ENCODE measurements at regions not wholly inside any gene's neighbourhood (a gene's known extent, or its start where the extent isn't known, plus 50 kb on each side); places are given as distances from the start of the nearest gene placed in this dataset.

DNA sequence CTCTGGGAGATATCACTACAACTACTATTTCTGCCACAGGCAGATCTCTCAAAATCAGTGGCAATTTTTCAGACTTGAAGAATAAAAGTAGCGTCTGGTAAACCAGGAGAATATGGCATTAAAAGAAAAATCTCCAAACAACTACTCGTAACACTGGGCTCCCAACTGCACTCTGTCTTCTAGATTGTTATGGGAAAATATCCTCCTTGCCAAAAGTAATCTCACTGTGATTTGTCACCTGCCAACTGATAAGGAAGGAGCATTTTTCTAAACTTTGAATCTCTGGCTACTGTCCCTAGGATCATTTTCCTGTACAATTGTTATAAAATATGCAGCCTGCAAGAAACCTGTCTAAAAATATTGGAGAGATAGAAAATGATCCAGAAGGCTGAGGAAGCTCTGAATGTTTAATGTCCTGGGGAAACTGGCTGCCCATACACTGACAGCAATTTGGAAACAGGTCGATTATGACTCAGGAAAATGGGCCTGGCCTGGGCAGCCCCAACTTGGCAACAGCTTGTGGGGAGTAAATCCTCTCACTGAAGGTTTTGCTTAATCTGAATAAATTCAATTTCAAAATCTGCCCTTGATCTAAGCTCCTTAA is 90.5 kb upstream of the DBX1 start:
- FAIRE-seq: no peak
- DNase-seq (ENCODE audit: low spot score): no peak

DNA sequence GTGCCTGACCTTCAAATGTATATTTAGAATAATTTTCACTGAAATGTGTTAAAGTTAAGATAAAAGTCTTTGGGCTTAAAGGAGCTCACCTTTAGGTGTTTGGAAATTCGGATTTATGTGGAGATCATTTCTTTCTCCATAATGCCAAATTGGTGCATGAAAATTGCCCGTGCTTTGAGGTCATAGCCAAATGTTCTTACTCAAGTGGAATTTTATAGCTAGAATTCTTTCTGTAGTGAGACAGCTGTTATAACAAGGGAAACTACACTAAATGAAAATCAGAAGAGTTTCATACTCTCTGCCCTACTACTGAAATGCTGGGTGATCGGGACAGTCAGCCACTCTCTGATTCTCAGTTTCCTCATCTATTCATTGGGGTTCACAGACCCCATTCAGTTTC is 89.5 kb upstream of the DBX1 start:
- DNase-seq (ENCODE audit: low spot score): no peak
- FAIRE-seq: no peak

DNA sequence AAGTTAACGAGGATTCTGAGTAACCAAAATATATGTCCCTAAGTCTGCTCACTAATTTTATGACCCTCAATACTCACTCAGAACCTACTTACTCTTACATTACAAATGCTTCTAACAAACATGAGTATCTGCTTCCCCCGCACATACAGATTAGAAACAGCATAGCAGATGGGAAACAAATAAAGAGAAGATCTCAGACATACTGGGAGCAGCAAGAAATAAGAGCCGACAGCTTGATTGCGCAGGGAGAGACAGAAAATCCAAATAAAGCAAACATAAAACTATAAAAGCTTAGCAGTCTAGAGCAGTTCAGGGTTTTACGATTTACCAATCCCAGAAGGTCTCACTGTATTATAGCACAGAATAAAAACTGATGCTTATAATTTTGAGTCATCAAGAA is 89.1 kb upstream of the DBX1 start:
- DNase-seq (ENCODE audit: low spot score): no peak
- no peak for FAIRE-seq

DNA sequence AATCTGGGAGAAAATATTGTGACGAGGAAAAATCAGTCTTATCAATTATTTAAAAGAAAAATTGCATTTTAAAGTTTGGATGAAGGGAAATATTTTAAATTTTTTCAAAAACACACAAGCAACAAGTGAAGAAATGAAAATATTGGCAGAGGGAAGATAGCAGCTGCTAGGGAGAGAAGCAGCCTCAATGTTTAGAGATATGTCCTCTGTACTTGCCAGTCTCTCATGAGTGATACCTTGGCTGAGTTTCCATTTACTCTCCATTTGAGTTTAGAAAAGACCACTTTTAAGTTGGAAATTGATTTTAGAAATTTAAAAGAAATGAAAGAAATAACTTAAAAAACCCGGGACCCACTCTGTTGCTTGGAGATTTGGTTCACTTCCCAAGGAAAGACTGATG is 88.6 kb upstream of the DBX1 start:
- no peak for FAIRE-seq
- no peak for DNase-seq (ENCODE audit: low spot score)

DNA sequence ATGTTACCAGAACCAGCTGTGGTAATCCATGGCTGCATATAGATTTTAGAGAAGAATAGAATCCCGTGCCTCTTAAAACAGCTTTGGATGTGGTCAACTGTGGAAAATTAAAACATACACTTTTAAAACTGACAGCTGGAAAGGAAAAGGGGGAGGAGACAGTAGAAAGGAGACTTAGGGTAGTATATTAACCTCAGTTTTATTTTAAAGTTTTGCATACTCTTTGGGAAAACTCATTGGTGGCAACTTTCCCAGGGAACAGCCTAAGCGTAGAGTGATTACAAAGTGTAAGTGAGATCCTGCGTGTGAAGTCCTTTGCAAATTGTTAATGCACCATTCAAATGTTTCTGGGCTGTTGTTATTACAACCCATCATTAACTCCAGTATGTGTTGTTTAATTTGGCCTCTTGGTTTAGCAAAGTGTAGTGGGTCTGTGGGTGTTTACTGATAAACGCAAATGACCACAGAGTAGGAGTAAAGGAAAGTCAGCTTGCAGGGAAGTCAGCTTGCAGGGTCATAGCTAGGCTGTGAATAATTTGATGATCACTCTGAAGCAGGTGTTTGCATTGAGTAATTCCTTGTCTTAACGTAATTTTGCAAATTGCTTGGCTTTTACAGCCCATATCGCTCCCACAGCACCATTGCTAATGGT is 88.0 kb upstream of the DBX1 start:
- FAIRE-seq (no peak), DNase-seq (ENCODE audit: low spot score) (no peak)

DNA sequence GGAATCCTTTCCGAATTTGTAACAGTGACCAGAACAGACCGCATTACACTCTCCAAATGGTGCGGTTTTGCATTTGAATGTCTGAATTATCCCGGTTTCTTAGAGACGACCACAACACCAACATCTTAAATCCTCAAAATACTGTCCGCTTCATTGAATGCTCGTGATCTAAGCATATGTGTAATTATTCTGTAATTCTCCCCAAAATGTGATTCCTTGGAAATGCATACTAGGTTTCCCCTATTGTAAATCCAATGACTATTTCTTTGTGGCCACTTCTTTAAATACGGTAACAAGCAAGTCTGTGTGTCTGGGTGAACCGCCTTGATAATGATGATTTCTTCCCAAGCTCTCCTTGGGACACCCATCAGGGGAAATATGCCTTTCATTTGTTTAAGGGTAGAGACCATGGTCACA is 87.3 kb upstream of the DBX1 start:
- FAIRE-seq (no peak), DNase-seq (ENCODE audit: low spot score) (no peak)

DNA sequence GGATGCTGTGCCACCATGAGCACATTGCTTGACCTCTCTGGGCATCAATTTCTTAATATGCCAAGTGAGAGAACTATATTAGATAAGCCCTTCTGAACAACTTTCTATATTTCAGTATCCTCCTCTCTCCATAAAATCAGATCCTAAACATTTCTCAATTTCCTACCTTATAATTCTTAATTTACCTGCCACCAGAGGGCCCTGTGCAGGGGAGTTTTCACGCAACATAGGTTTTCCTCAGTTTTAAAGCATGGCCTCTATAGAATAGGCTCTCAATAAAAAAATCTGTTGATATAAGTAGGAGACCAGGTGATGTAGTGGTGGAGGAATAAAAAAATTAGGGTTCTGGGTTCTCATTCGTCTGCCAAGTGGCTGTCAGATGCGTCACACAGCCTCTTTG is 83.7 kb upstream of the DBX1 start:
- no peak for FAIRE-seq
- DNase-seq (ENCODE audit: low spot score): no peak

DNA sequence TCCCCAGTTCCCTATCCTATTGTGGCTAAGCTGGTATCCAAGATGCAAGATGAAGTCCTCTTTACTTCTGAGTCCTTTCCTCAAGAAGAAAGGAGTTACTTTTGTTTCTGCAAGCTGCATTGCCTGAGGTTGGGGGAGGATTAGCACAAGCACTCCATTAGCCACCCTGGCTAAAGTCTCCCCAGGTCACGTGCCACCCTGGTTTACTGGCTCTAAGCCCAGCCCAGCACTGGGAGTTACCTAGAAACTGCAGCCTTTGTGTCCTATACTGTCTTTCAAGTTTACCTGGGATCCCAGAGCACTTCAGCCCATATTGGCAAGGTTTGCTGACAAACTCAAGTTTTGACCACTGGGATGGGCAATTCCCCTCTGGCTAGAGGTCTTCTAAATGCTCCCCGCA is 78.4 kb upstream of the DBX1 start:
- FAIRE-seq (no peak), DNase-seq (ENCODE audit: low spot score) (no peak)

DNA sequence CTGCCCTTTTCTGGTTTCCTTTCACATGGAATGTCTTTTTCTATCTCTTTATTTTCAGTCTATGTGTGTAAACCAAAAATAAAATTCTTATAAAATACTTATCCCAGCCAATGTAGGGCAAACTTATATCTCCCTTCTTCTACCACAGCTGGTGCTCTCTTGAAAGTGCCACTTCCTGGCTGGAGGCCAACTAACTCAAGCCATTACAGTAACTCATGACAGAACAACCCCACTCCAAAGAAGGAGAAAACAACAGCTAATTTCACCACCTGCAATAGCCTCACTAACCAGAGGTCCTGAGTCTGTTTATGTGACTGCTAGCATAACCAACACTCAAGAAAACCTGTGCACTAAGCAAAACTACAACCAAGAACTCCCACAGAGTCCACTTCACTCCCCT is 74.9 kb upstream of the DBX1 start:
- FAIRE-seq (no peak), DNase-seq (ENCODE audit: low spot score) (no peak)

DNA sequence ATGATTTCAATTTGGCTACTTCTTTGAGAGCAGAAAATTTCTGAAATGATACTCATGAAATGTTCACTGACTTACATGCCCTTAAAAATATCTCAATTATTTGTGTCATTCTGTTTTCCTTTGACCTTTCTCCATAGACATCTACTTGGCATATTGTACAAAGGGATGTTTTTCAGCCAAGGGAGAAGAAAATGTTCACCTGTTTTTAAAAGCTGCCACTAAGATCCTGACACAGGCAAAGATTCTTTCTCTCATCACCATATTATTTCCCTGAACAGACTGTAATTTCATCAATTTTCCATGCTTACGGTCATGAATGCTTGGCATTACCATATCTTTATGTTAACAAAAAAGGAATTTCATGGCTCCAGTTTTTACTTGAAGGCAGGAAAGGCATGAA is 67.4 kb upstream of the DBX1 start:
- FAIRE-seq (no peak), DNase-seq (ENCODE audit: low spot score) (no peak)

DNA sequence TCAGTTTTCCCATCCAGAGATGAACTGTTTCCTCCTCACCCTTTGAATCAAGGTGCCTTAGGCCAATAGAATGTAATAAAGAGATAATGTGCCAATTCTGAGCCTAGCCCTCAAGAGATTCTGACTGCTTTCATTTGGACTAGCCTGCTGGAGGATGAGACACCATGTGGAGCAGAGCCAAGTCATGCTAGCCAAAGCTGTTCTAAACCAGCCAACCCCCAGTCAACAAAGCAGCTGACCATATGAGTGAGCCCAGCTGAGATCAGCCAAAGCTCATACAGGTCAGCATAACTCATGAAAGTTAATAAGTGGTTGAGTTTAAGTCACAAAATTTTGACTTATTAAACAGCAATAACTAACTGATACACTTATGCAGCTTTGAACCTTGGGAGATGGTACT is 66.7 kb upstream of the DBX1 start:
- no peak for FAIRE-seq
- no peak for DNase-seq (ENCODE audit: low spot score)

DNA sequence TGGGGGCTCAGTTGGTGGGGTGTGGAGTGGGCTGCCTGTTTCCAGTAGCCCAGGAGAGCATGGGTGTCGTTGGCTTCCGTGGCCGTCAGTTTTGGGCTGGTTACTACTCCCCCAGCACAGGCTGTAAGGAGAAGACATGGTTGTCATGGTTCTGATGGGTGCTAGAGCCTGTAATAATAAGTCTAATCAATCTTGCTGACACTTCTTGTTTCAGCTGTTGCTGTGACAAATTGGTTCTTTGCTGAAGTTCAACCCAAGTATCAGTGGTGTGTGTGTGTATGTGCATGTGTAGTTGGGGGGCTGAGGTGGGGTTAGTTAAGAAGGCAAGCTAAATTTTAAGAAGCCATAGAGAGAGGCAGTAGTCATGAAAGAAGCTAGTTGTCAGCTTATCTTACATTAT is 61.3 kb upstream of the DBX1 start:
- FAIRE-seq (no peak), DNase-seq (ENCODE audit: low spot score) (no peak)

DNA sequence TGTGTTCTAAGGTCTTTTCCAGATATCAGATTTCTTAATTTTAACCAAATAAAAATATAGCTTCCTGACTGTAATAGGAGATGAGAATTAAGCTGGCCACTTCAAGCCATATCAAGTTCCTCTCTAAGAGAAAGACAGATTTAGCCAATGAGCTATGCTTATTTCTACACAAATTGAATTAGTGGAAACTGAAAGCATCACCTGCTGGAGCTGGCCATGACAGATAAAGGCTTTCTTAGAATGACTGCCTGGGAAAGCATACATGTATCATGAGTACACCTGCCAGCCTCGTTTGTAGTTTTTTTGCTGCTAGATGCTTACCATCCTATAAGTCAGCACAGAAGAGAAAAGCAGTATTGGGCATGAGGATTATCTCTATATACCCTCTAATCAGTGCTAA is 53.5 kb upstream of the DBX1 start:
- FAIRE-seq: no peak
- no peak for DNase-seq (ENCODE audit: low spot score)

DNA sequence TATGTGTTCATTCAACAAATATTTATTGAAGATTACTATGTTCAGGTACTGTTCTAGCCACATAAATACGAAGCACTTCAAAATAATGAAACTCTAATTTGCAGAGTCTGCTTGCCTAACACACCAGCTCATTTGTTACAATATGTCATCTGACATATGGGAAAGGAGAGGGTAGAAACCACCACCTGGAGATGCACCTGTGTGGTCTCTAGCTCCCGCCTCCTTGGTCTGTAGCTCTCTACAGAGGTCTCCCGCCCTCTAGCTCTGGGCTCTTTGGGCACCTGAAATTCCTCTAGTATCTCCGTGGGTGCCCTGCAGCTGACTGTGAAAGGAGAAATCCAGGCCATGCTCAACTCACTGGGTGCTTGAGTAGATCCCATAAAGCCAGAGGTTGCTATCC is 51.4 kb upstream of the DBX1 start:
- DNase-seq (ENCODE audit: low spot score): no peak
- FAIRE-seq: no peak

All from urothelium cell line (cell line).